ENCODE measurements at regions not wholly inside any gene's neighbourhood (a gene's known extent, or its start where the extent isn't known, plus 50 kb on each side); places are given as distances from the start of the nearest gene placed in this dataset.

GRCh38 chr11:122264121-122264520 lies 148.1 kb upstream of the BLID start:
- H3K9ac ChIP-seq (ENCODE audit: low read length): no peak overlapping the region
- H3K9me3 ChIP-seq (ENCODE audit: insufficient read depth, low read depth, low read length): no peaks in the 10 kb centered on the region
- H4K91ac ChIP-seq (ENCODE audit: low read depth, low read length): no peak overlapping the region
- H4K8ac ChIP-seq (ENCODE audit: low read depth, low read length): no peak overlapping the region
- H3K27ac ChIP-seq (ENCODE audit: low read depth, low read length): no peak overlapping the region
- no peak overlapping the region for H3K14ac ChIP-seq (ENCODE audit: low read length)
- no peak overlapping the region for H3K4me2 ChIP-seq (ENCODE audit: low read length)
- no peak overlapping the region for H2BK12ac ChIP-seq (ENCODE audit: low read length)
- no CpG with 5 or more reads among the region's 4 CpGs for WGBS (ENCODE audit: extremely low coverage, insufficient coverage, insufficient read length)
- no peak overlapping the region for H2BK5ac ChIP-seq (ENCODE audit: low read depth, low read length, poor library complexity)
- H2AFZ ChIP-seq (ENCODE audit: insufficient read depth, low read length, poor library complexity): no peak overlapping the region
- no peaks in the 10 kb centered on the region for H3K4me1 ChIP-seq (ENCODE audit: control insufficient read depth in 1 of 2, insufficient read depth in 2 of 2, low read length in 2 of 2)
- no peak overlapping the region for H3K23ac ChIP-seq (ENCODE audit: low read length)
- H3K18ac ChIP-seq (ENCODE audit: low read length): no peak overlapping the region
- H3K4me3 ChIP-seq (ENCODE audit: low read depth, low read length): no peak overlapping the region
- H2BK120ac ChIP-seq (ENCODE audit: insufficient read depth, low read length, poor library complexity): no peak overlapping the region
- no peak for DNase-seq
- H3K27me3 ChIP-seq (ENCODE audit: insufficient read depth, low read length): no peaks in the 10 kb centered on the region
- no peaks in the 10 kb centered on the region for H3K79me1 ChIP-seq (ENCODE audit: low read length)
- no peak overlapping the region for H4K12ac ChIP-seq (ENCODE audit: low read depth, low read length)
- no peaks in the 10 kb centered on the region for H3K79me2 ChIP-seq (ENCODE audit: control insufficient read depth, insufficient read depth, low read length, poor library complexity)
- no peak overlapping the region for H2AK5ac ChIP-seq (ENCODE audit: low read length)
- no peak overlapping the region for H3K4ac ChIP-seq (ENCODE audit: low read depth, low read length)
- no peaks in the 10 kb centered on the region for H3K36me3 ChIP-seq (ENCODE audit: control insufficient read depth in 1 of 2, insufficient read depth in 2 of 2, low read length in 2 of 2)

GRCh38 chr11:122261546-122261945 lies 145.5 kb upstream of the BLID start:
- Histone ChIP-seq H3K27ac (ENCODE audit: low read depth, low read length) (no peak overlapping the region), H3K4me2 (ENCODE audit: low read length) (no peak overlapping the region), H2BK12ac (ENCODE audit: low read length) (no peak overlapping the region), H3K79me2 (ENCODE audit: control insufficient read depth, insufficient read depth, low read length, poor library complexity) (no peaks in the 10 kb centered on the region), H4K91ac (ENCODE audit: low read depth, low read length) (no peak overlapping the region), H3K4me3 (ENCODE audit: low read depth, low read length) (no peak overlapping the region), H3K79me1 (ENCODE audit: low read length) (no peaks in the 10 kb centered on the region), H3K9ac (ENCODE audit: low read length) (no peak overlapping the region), H3K9me3 (ENCODE audit: insufficient read depth, low read depth, low read length) (no peaks in the 10 kb centered on the region), H4K8ac (ENCODE audit: low read depth, low read length) (no peak overlapping the region), H2AK5ac (ENCODE audit: low read length) (no peak overlapping the region), H2BK5ac (ENCODE audit: low read depth, low read length, poor library complexity) (no peak overlapping the region), H4K12ac (ENCODE audit: low read depth, low read length) (no peak overlapping the region), H3K36me3 (ENCODE audit: control insufficient read depth in 1 of 2, insufficient read depth in 2 of 2, low read length in 2 of 2) (no peaks in the 10 kb centered on the region), H3K23ac (ENCODE audit: low read length) (no peak overlapping the region), H2AFZ (ENCODE audit: insufficient read depth, low read length, poor library complexity) (no peak overlapping the region), H3K27me3 (ENCODE audit: insufficient read depth, low read length) (no peaks in the 10 kb centered on the region), H3K4me1 (ENCODE audit: control insufficient read depth in 1 of 2, insufficient read depth in 2 of 2, low read length in 2 of 2) (no peaks in the 10 kb centered on the region), H3K14ac (ENCODE audit: low read length) (no peak overlapping the region), H2BK120ac (ENCODE audit: insufficient read depth, low read length, poor library complexity) (no peak overlapping the region), H3K18ac (ENCODE audit: low read length) (no peak overlapping the region), H3K4ac (ENCODE audit: low read depth, low read length) (no peak overlapping the region)
- DNase-seq: no peak
- no CpG with 5 or more reads among the region's 4 CpGs for WGBS (ENCODE audit: extremely low coverage, insufficient coverage, insufficient read length)

- Histone ChIP-seq H3K9me3 (ENCODE audit: insufficient read depth, low read depth, low read length) (no peaks in the 10 kb centered on the region), H2BK5ac (ENCODE audit: low read depth, low read length, poor library complexity) (no peak overlapping the region), H3K36me3 (ENCODE audit: control insufficient read depth in 1 of 2, insufficient read depth in 2 of 2, low read length in 2 of 2) (no peaks in the 10 kb centered on the region), H3K4me2 (ENCODE audit: low read length) (no peak overlapping the region), H2BK12ac (ENCODE audit: low read length) (no peak overlapping the region), H4K91ac (ENCODE audit: low read depth, low read length) (no peak overlapping the region), H4K8ac (ENCODE audit: low read depth, low read length) (no peak overlapping the region), H2AK5ac (ENCODE audit: low read length) (no peak overlapping the region), H3K9ac (ENCODE audit: low read length) (no peak overlapping the region), H3K79me1 (ENCODE audit: low read length) (no peaks in the 10 kb centered on the region), H2BK120ac (ENCODE audit: insufficient read depth, low read length, poor library complexity) (no peak overlapping the region), H3K18ac (ENCODE audit: low read length) (no peak overlapping the region), H3K4ac (ENCODE audit: low read depth, low read length) (no peak overlapping the region), H3K14ac (ENCODE audit: low read length) (no peak overlapping the region), H3K23ac (ENCODE audit: low read length) (no peak overlapping the region), H2AFZ (ENCODE audit: insufficient read depth, low read length, poor library complexity) (no peak overlapping the region), H3K4me1 (ENCODE audit: control insufficient read depth in 1 of 2, insufficient read depth in 2 of 2, low read length in 2 of 2) (no peaks in the 10 kb centered on the region), H3K27ac (ENCODE audit: low read depth, low read length) (no peak overlapping the region), H3K79me2 (ENCODE audit: control insufficient read depth, insufficient read depth, low read length, poor library complexity) (no peaks in the 10 kb centered on the region), H3K4me3 (ENCODE audit: low read depth, low read length) (no peak overlapping the region), H3K27me3 (ENCODE audit: insufficient read depth, low read length) (no peaks in the 10 kb centered on the region), H4K12ac (ENCODE audit: low read depth, low read length) (no peak overlapping the region)
- WGBS (ENCODE audit: extremely low coverage, insufficient coverage, insufficient read length): no CpG with 5 or more reads among the region's 7 CpGs
- no peak for DNase-seq
Observed at GRCh38 chr11:122259195-122259821, 143.3 kb upstream of the BLID start.

- H3K27me3 ChIP-seq (ENCODE audit: insufficient read depth, low read length): no peaks in the 10 kb centered on the region
- H3K9me3 ChIP-seq (ENCODE audit: insufficient read depth, low read depth, low read length): no peaks in the 10 kb centered on the region
- H3K4ac ChIP-seq (ENCODE audit: low read depth, low read length): no peak overlapping the region
- no peak overlapping the region for H4K91ac ChIP-seq (ENCODE audit: low read depth, low read length)
- DNase-seq: no peak
- no peak overlapping the region for H3K18ac ChIP-seq (ENCODE audit: low read length)
- H3K4me3 ChIP-seq (ENCODE audit: low read depth, low read length): no peak overlapping the region
- no peak overlapping the region for H2BK5ac ChIP-seq (ENCODE audit: low read depth, low read length, poor library complexity)
- H4K8ac ChIP-seq (ENCODE audit: low read depth, low read length): no peak overlapping the region
- WGBS (ENCODE audit: extremely low coverage, insufficient coverage, insufficient read length): no CpG with 5 or more reads among the region's 1 CpG
- no peak overlapping the region for H2BK12ac ChIP-seq (ENCODE audit: low read length)
- H4K12ac ChIP-seq (ENCODE audit: low read depth, low read length): no peak overlapping the region
- no peak overlapping the region for H2AK5ac ChIP-seq (ENCODE audit: low read length)
- H3K79me1 ChIP-seq (ENCODE audit: low read length): no peaks in the 10 kb centered on the region
- no peak overlapping the region for H2AFZ ChIP-seq (ENCODE audit: insufficient read depth, low read length, poor library complexity)
- H3K9ac ChIP-seq (ENCODE audit: low read length): no peak overlapping the region
- no peak overlapping the region for H3K4me2 ChIP-seq (ENCODE audit: low read length)
- no peak overlapping the region for H3K14ac ChIP-seq (ENCODE audit: low read length)
- H3K36me3 ChIP-seq (ENCODE audit: control insufficient read depth in 1 of 2, insufficient read depth in 2 of 2, low read length in 2 of 2): no peaks in the 10 kb centered on the region
- no peaks in the 10 kb centered on the region for H3K79me2 ChIP-seq (ENCODE audit: control insufficient read depth, insufficient read depth, low read length, poor library complexity)
- no peak overlapping the region for H3K27ac ChIP-seq (ENCODE audit: low read depth, low read length)
- H3K23ac ChIP-seq (ENCODE audit: low read length): no peak overlapping the region
- H3K4me1 ChIP-seq (ENCODE audit: control insufficient read depth in 1 of 2, insufficient read depth in 2 of 2, low read length in 2 of 2): no peaks in the 10 kb centered on the region
- no peak overlapping the region for H2BK120ac ChIP-seq (ENCODE audit: insufficient read depth, low read length, poor library complexity)
Observed at GRCh38 chr11:122258446-122259194, 142.6 kb upstream of the BLID start.
